ENCODE measurements at regions not wholly inside any gene's neighbourhood (a gene's known extent, or its start where the extent isn't known, plus 50 kb on each side); places are given as distances from the start of the nearest gene placed in this dataset.

GRCh38 chr7:46580766-46581165 lies 659.7 kb upstream of the IGFBP3 start:
- no peak overlapping the region for H3K4me3 ChIP-seq (ENCODE audit: low read length, poor library complexity, severe bottlenecking)
- H3K4me1 ChIP-seq (ENCODE audit: insufficient read depth, low read length, poor library complexity, severe bottlenecking) = no peaks in the 10 kb centered on the region
- H4K20me1 ChIP-seq (ENCODE audit: insufficient read depth, low read length, poor library complexity, severe bottlenecking) = no peaks in the 10 kb centered on the region
- H2AFZ ChIP-seq (ENCODE audit: low read length) = no peak overlapping the region
- H3K79me2 ChIP-seq (ENCODE audit: insufficient read depth, low read length) = no peaks in the 10 kb centered on the region
- H3K4me2 ChIP-seq (ENCODE audit: low read depth, low read length, poor library complexity, severe bottlenecking) = no peak overlapping the region
- H3K9me3 ChIP-seq (ENCODE audit: insufficient read depth, low read depth, low read length) = no peaks in the 10 kb centered on the region
- H3F3A ChIP-seq (ENCODE audit: low read depth) = no peaks in the 10 kb centered on the region
- H3K9me2 ChIP-seq (replicated peaks; ENCODE audit: low read depth, low read length) = no peaks in the 10 kb centered on the region
- no peaks in the 10 kb centered on the region for H3K36me3 ChIP-seq (ENCODE audit: insufficient read depth, low read length)
- TF ChIP-seq, protein P1, sequence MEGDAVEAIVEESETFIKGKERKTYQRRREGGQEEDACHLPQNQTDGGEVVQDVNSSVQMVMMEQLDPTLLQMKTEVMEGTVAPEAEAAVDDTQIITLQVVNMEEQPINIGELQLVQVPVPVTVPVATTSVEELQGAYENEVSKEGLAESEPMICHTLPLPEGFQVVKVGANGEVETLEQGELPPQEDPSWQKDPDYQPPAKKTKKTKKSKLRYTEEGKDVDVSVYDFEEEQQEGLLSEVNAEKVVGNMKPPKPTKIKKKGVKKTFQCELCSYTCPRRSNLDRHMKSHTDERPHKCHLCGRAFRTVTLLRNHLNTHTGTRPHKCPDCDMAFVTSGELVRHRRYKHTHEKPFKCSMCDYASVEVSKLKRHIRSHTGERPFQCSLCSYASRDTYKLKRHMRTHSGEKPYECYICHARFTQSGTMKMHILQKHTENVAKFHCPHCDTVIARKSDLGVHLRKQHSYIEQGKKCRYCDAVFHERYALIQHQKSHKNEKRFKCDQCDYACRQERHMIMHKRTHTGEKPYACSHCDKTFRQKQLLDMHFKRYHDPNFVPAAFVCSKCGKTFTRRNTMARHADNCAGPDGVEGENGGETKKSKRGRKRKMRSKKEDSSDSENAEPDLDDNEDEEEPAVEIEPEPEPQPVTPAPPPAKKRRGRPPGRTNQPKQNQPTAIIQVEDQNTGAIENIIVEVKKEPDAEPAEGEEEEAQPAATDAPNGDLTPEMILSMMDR (conservative IDR thresholded peaks at IDR 0.05; ENCODE audit: low read length) = no peak
- TF ChIP-seq EZH2phosphoT487 (IDR thresholded peaks at IDR 0.05; ENCODE audit: borderline replicate concordance) = no peak
- no peak overlapping the region for H3K9ac ChIP-seq (ENCODE audit: low read depth, low read length, poor library complexity, severe bottlenecking)
- no peaks in the 10 kb centered on the region for H3K27me3 ChIP-seq (ENCODE audit: insufficient read depth, low read length, poor library complexity, severe bottlenecking)

DNA sequence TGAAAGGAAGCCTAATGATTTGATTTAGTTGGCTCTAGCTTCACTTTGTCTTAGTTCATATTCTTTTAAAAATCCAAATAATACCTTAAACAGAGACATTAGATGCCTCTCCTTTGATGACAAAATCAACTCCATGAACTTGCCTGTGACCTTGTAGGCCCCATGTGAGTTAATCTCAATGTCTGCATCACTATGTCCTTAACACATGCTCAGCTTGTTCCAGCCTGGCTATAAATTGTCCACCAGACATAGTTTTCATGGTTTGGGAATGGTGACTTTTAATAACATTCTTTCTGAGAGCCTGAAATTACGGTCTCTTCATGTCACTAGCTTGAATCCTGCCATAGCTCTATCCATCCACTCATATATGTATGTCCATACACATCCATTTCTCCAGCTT lies 656.3 kb upstream of the IGFBP3 start:
- Histone ChIP-seq H3K9me3 (ENCODE audit: insufficient read depth, low read depth, low read length) (no peaks in the 10 kb centered on the region), H2AFZ (ENCODE audit: low read length) (no peak overlapping the region), H3K79me2 (ENCODE audit: insufficient read depth, low read length) (no peaks in the 10 kb centered on the region), H4K20me1 (ENCODE audit: insufficient read depth, low read length, poor library complexity, severe bottlenecking) (no peaks in the 10 kb centered on the region), H3K9ac (ENCODE audit: low read depth, low read length, poor library complexity, severe bottlenecking) (no peak overlapping the region), H3K36me3 (ENCODE audit: insufficient read depth, low read length) (no peaks in the 10 kb centered on the region), H3F3A (ENCODE audit: low read depth) (no peaks in the 10 kb centered on the region), H3K4me3 (ENCODE audit: low read length, poor library complexity, severe bottlenecking) (no peak overlapping the region), H3K27me3 (ENCODE audit: insufficient read depth, low read length, poor library complexity, severe bottlenecking) (no peaks in the 10 kb centered on the region), H3K4me2 (ENCODE audit: low read depth, low read length, poor library complexity, severe bottlenecking) (no peak overlapping the region), H3K9me2 (replicated peaks; ENCODE audit: low read depth, low read length) (no peaks in the 10 kb centered on the region), H3K4me1 (ENCODE audit: insufficient read depth, low read length, poor library complexity, severe bottlenecking) (no peaks in the 10 kb centered on the region)
- TF ChIP-seq, protein P1 (conservative IDR thresholded peaks at IDR 0.05; ENCODE audit: low read length) = no peak
- no peak for TF ChIP-seq EZH2phosphoT487 (IDR thresholded peaks at IDR 0.05; ENCODE audit: borderline replicate concordance)

DNA sequence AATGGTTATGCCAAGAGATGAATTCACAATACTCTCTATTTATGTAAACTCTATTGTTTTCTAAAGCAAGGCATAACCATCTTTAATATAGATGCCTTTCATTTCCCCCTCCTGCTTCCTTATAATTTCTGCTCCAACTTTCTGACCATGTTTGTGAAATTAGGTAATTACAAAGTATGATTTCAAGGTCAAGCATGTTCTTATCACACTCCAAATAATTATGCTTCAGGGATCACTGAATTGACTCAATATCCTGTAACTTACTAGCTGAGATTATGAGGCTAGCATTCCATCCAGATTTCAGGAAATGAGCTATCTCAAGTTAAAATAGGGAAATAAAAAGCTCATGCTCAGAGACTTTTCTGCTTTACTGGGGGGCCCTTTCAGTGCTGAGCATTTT lies 655.9 kb upstream of the IGFBP3 start:
- no peak for TF ChIP-seq EZH2phosphoT487 (IDR thresholded peaks at IDR 0.05; ENCODE audit: borderline replicate concordance)
- TF ChIP-seq, protein P1 (conservative IDR thresholded peaks at IDR 0.05; ENCODE audit: low read length) = no peak
- H3K9me3 ChIP-seq (ENCODE audit: insufficient read depth, low read depth, low read length) = no peaks in the 10 kb centered on the region
- H4K20me1 ChIP-seq (ENCODE audit: insufficient read depth, low read length, poor library complexity, severe bottlenecking) = no peaks in the 10 kb centered on the region
- H3K79me2 ChIP-seq (ENCODE audit: insufficient read depth, low read length) = no peaks in the 10 kb centered on the region
- no peaks in the 10 kb centered on the region for H3K4me1 ChIP-seq (ENCODE audit: insufficient read depth, low read length, poor library complexity, severe bottlenecking)
- H3K9ac ChIP-seq (ENCODE audit: low read depth, low read length, poor library complexity, severe bottlenecking) = no peak overlapping the region
- H3K36me3 ChIP-seq (ENCODE audit: insufficient read depth, low read length) = no peaks in the 10 kb centered on the region
- no peak overlapping the region for H3K4me3 ChIP-seq (ENCODE audit: low read length, poor library complexity, severe bottlenecking)
- H3F3A ChIP-seq (ENCODE audit: low read depth) = no peaks in the 10 kb centered on the region
- H3K27me3 ChIP-seq (ENCODE audit: insufficient read depth, low read length, poor library complexity, severe bottlenecking) = no peaks in the 10 kb centered on the region
- no peak overlapping the region for H2AFZ ChIP-seq (ENCODE audit: low read length)
- no peaks in the 10 kb centered on the region for H3K9me2 ChIP-seq (replicated peaks; ENCODE audit: low read depth, low read length)
- no peak overlapping the region for H3K4me2 ChIP-seq (ENCODE audit: low read depth, low read length, poor library complexity, severe bottlenecking)
